A673 (cell line): ENCODE measurements at regions not wholly inside any gene's neighbourhood (a gene's known extent, or its start where the extent isn't known, plus 50 kb on each side); places are given as distances from the start of the nearest gene placed in this dataset.

Source experiments
- EZH2 ChIP-seq: fragments of 200-600 bp; sonication (generic); IDR thresholded peaks from 2 replicates; pipeline ENCODE4 v1.6.1; 2017; ENCODE audit warnings: borderline replicate concordance, low read depth, mild to moderate bottlenecking, mixed read lengths, antibody characterized with exemption, low read length; ENCODE audit not compliant: poor library complexity, severe bottlenecking
- TF ChIP-seq, protein P1 (sequence below): fragments of 300-800, 200-600 bp; sonication (generic); conservative IDR thresholded peaks from 2 replicates; pipeline ENCODE4 v1.5.1; 2017; ENCODE audit warnings: low read depth, mild to moderate bottlenecking, antibody characterized with exemption, low read length, moderate library complexity, mixed read lengths

GRCh38 chr11:39458481-39458880, 2001.0 kb downstream of the LRRC4C start:
- TF ChIP-seq, protein P1, sequence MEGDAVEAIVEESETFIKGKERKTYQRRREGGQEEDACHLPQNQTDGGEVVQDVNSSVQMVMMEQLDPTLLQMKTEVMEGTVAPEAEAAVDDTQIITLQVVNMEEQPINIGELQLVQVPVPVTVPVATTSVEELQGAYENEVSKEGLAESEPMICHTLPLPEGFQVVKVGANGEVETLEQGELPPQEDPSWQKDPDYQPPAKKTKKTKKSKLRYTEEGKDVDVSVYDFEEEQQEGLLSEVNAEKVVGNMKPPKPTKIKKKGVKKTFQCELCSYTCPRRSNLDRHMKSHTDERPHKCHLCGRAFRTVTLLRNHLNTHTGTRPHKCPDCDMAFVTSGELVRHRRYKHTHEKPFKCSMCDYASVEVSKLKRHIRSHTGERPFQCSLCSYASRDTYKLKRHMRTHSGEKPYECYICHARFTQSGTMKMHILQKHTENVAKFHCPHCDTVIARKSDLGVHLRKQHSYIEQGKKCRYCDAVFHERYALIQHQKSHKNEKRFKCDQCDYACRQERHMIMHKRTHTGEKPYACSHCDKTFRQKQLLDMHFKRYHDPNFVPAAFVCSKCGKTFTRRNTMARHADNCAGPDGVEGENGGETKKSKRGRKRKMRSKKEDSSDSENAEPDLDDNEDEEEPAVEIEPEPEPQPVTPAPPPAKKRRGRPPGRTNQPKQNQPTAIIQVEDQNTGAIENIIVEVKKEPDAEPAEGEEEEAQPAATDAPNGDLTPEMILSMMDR = no peak
- TF ChIP-seq EZH2 = no peak
